ENCODE measurements at regions not wholly inside any gene's neighbourhood (a gene's known extent, or its start where the extent isn't known, plus 50 kb on each side); places are given as distances from the start of the nearest gene placed in this dataset.

DNA sequence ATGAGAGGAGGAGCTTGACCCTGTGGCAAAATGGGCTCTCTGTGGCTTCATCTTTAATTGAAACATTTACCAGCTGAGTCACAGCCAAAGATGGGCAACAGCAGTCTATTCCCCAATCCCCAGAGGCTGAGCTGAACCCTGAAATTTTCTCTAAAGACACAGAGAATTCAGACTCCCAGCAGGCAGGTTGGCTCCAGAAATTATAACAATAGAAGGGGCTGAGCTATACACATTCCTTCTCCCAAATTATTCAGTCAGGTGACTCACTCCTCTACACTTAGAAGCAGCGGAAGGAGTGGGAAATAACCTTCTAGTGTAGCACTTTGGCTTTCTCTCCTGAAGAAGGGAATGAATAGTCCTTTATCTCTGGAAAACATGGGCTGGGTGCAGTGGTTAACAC is 264.3 kb upstream of the ARHGEF26 start:
- TF ChIP-seq, protein P1, sequence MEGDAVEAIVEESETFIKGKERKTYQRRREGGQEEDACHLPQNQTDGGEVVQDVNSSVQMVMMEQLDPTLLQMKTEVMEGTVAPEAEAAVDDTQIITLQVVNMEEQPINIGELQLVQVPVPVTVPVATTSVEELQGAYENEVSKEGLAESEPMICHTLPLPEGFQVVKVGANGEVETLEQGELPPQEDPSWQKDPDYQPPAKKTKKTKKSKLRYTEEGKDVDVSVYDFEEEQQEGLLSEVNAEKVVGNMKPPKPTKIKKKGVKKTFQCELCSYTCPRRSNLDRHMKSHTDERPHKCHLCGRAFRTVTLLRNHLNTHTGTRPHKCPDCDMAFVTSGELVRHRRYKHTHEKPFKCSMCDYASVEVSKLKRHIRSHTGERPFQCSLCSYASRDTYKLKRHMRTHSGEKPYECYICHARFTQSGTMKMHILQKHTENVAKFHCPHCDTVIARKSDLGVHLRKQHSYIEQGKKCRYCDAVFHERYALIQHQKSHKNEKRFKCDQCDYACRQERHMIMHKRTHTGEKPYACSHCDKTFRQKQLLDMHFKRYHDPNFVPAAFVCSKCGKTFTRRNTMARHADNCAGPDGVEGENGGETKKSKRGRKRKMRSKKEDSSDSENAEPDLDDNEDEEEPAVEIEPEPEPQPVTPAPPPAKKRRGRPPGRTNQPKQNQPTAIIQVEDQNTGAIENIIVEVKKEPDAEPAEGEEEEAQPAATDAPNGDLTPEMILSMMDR (IDR thresholded peaks at IDR 0.05) = no peak
- TF ChIP-seq, protein P2, sequence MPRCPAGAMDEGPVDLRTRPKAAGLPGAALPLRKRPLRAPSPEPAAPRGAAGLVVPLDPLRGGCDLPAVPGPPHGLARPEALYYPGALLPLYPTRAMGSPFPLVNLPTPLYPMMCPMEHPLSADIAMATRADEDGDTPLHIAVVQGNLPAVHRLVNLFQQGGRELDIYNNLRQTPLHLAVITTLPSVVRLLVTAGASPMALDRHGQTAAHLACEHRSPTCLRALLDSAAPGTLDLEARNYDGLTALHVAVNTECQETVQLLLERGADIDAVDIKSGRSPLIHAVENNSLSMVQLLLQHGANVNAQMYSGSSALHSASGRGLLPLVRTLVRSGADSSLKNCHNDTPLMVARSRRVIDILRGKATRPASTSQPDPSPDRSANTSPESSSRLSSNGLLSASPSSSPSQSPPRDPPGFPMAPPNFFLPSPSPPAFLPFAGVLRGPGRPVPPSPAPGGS (IDR thresholded peaks at IDR 0.05) = no peak
- TF ChIP-seq RFX5 (IDR thresholded peaks at IDR 0.05) = no peak
- TF ChIP-seq, protein P3, sequence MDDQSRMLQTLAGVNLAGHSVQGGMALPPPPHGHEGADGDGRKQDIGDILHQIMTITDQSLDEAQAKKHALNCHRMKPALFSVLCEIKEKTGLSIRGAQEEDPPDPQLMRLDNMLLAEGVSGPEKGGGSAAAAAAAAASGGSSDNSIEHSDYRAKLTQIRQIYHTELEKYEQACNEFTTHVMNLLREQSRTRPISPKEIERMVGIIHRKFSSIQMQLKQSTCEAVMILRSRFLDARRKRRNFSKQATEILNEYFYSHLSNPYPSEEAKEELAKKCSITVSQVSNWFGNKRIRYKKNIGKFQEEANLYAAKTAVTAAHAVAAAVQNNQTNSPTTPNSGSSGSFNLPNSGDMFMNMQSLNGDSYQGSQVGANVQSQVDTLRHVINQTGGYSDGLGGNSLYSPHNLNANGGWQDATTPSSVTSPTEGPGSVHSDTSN (IDR thresholded peaks at IDR 0.05) = no peak
- no peak for TF ChIP-seq ESRRA (IDR thresholded peaks at IDR 0.05; ENCODE audit: borderline replicate concordance, low read length)

Measured in A549 (cell line).